ENCODE measurements at regions not wholly inside any gene's neighbourhood (a gene's known extent, or its start where the extent isn't known, plus 50 kb on each side); places are given as distances from the start of the nearest gene placed in this dataset.
"Not testable (repeated sequence)": the region's sequence is repeated elsewhere in the genome, so short reads cannot be mapped to it uniquely, and the experiment has no call there.

DNA sequence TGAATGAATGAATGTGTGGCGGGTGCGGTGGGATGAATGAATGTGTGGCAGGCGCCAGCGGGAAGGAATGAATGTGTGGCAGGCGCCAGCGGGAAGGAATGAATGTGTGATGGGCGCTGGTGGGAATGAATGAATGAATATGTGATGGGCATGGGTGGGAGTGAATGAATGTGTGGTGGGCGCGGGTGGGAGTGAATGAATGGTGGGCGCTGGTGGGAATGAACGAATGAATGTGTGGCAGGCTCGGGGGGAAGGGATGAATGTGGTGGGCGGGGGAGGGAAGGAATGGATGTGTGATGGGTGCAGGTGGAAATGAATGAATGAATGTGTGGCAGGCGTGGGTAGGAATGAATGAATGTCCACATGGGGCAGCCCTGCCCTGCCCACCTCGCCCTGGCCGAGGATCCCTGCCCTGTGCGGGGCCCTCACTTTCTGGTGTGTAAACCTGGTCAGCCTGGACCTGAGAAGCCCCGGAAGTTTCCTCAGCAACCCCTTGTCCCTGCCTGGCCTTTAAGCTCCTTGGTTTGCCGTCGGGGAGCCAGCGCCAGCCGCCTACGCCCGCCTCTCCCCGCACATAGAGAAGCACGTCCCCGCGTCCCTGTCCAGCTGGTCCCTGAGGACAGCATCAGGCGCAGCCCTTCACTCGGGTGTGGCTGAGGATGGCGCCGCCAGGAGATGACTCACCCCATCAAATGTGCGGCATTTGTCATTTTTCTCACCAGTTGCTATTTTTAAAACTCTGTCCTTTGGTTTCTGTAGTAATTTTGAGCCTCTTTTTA is 112.8 kb upstream of the LRPAP1 start:
- no peak for DNase-seq
- Mint-ChIP-seq H3K36me3 (ENCODE audit: insufficient read depth) (no peaks in the 10 kb centered on the region), H3K4me3 (no peak overlapping the region), H3K4me1 (ENCODE audit: low read depth) (no peaks in the 10 kb centered on the region), H3K9me3 (no peaks in the 10 kb centered on the region), H3K27me3 (ENCODE audit: low read depth) (peaks cover 2% of the 10 kb centered on the region)
- ATAC-seq = no peak

DNA sequence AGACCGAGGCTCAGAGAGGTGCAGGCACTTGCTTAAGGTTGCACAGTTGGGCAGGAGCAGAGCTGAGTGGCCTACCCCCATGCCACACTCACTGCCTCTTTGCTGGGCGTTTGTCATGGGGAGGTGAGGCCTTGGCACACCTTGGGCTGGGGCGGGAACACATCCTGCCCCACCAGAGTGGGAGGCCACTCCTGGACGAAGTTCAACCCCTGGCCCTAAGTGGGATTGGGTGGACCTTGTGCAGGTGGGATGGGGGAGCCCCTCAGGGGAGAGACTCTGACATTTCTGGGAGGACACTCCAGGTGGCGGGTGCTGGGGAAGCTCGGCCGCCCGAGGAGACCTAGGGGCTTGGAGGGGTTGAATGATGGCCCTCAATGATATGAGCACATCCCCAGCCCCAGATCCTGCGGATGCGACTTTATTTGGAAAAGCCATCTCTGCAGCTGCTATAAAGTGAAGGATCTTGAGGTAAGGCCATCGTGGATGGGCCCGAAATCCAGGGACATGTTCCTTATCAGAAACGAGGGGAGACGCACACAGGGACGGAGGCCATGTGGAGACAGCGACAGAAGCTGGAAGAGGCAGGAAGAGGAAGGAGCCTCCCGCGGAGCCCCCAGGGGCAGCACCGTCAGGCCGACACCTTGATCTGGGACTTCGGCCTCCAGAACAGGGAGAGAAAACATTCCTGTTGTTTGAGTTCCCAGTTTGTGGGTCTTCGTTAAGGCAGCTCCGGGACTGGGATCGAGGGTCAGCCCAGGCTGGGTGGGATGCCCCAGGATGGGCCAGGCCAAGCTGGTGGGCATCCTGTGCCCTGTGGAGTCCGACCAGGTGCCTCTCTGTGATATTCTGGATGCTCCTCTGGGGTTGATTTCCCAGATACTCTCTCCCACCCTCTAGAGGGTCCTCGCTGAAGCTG is 111.6 kb upstream of the LRPAP1 start:
- no peaks in the 10 kb centered on the region for H3K36me3 Mint-ChIP-seq (ENCODE audit: insufficient read depth)
- H3K4me1 Mint-ChIP-seq (ENCODE audit: low read depth) = no peaks in the 10 kb centered on the region
- no peak for DNase-seq
- peaks cover 2% of the 10 kb centered on the region for H3K27me3 Mint-ChIP-seq (ENCODE audit: low read depth)
- no peak for ATAC-seq
- no peaks in the 10 kb centered on the region for H3K9me3 Mint-ChIP-seq
- H3K4me3 Mint-ChIP-seq = no peak overlapping the region

DNA sequence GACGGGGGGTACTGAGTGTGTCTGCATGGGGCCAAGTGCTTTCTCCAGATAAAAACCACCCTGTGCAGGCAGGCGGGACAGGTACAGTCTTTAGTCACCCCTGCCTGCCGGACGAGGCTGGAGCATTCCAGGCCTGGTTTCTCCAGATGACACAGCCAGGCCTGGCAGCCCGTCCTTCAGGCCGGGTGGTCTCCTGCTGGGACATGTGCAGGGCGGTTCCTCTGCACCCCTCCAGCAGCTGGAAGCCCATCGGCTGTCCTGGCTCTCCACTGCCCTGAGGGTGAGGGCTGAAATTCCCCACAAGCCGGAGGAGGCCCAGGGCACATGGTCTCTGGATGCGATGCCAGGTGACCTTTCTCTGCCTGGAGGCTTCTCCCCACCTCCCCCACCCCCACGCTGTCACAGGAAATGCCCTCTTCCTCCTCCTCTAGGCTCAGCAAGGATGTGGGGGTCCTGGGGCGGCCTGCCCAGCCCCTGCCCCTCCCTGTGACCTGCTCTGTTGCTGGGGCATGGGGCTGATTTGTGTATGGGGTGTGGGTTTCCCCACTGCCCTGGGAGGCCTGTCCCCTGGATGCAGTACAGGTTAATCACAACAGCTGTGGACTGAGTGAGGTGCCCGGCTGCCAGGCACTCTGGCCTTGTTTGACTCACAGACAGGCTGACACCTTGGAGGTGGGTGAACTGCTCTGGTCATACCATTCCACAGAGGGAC is 110.7 kb upstream of the LRPAP1 start:
- H3K9me3 Mint-ChIP-seq = no peaks in the 10 kb centered on the region
- DNase-seq (no peak), ATAC-seq (no peak)
- peaks cover 2% of the 10 kb centered on the region for H3K27me3 Mint-ChIP-seq (ENCODE audit: low read depth)
- no peaks in the 10 kb centered on the region for H3K4me1 Mint-ChIP-seq (ENCODE audit: low read depth)
- H3K36me3 Mint-ChIP-seq (ENCODE audit: insufficient read depth) = no peaks in the 10 kb centered on the region
- H3K4me3 Mint-ChIP-seq = no peak overlapping the region

DNA sequence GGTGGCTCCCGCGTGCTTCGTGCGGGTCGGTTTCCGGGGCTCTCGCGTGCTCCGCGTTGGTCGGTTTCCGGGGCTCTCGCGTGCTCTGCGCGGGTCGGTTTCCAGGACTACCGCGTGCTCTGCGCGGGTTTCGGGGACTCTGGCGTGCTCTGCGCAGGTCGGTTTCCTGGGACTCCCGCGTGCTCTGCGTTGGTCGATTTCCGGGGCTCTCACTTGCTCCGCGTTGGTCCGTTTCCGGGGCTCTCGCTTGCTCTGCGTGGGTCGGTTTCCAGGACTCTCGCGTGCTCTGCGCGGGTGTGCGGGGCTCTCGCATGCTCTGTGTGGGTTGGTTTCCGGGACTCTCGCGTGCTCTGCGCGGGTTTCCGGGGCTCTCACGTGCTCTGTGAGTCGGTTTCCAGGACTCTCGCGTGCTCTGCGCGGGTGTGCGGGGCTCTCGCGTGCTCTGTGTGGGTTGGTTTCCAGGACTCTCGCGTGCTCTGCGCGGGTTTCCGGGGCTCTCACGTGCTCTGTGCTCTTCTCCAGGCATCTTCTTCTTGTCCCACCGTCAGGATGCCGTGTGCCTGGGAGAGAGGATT is 109.9 kb upstream of the LRPAP1 start:
- H3K9me3 Mint-ChIP-seq = no peaks in the 10 kb centered on the region
- H3K4me3 Mint-ChIP-seq = no peak overlapping the region
- H3K27me3 Mint-ChIP-seq (ENCODE audit: low read depth) = peaks cover 4% of the 10 kb centered on the region
- no peaks in the 10 kb centered on the region for H3K4me1 Mint-ChIP-seq (ENCODE audit: low read depth)
- H3K36me3 Mint-ChIP-seq (ENCODE audit: insufficient read depth) = no peaks in the 10 kb centered on the region
- no peak for ATAC-seq
- no peak for DNase-seq

DNA sequence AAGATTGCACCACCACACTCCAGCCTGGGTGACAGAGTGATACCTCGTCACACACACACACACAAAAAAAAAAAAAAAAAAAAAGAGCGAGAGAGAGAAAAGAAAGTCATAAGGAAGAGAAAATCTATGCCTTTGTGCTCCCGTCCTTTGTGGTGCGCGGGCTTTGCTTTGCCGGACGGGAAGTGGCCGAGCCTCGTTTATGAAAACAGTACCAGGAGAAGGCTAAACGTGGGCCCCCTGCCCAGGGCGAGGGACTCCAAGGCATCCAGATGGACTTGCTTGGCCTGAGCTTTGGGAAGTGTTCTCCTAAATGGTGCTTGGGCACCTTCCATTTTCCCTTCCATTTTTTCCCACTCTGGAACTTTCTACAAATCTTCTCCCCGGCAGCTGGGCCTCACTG is 109.3 kb upstream of the LRPAP1 start:
- no peak for DNase-seq
- H3K36me3 Mint-ChIP-seq (ENCODE audit: insufficient read depth) = no peaks in the 10 kb centered on the region

DNA sequence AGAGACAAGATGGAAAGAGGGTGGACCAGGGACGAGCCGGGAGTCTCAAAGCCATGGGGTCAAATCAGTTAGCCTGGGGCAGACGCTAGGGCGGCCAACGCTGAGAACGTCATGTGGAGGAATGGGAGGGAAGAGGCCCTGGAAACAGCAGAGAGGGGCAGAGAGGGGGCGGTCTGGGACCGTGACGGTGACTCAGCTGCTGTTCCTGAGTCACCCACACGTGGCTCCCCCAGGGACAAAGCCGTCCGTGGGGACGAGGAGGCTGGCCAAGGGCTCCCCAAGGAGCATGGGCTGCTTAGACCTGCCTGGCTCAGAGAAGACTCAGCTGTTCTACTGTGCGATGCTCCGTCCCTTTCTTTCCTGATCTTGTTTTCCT is 108.4 kb upstream of the LRPAP1 start:
- ATAC-seq = no peak
- Mint-ChIP-seq H3K4me3 (no peak overlapping the region), H3K9me3 (no peaks in the 10 kb centered on the region), H3K4me1 (ENCODE audit: low read depth) (no peaks in the 10 kb centered on the region), H3K36me3 (ENCODE audit: insufficient read depth) (no peaks in the 10 kb centered on the region), H3K27me3 (ENCODE audit: low read depth) (peaks cover 7% of the 10 kb centered on the region)
- DNase-seq = no peak

More for the DNA sequence above, 109.3 kb upstream of the LRPAP1 start:
- Mint-ChIP-seq H3K4me1 (ENCODE audit: low read depth) (no peaks in the 10 kb centered on the region), H3K4me3 (no peak overlapping the region), H3K27me3 (ENCODE audit: low read depth) (peaks cover 4% of the 10 kb centered on the region), H3K9me3 (no peaks in the 10 kb centered on the region)
- ATAC-seq = no peak

DNA sequence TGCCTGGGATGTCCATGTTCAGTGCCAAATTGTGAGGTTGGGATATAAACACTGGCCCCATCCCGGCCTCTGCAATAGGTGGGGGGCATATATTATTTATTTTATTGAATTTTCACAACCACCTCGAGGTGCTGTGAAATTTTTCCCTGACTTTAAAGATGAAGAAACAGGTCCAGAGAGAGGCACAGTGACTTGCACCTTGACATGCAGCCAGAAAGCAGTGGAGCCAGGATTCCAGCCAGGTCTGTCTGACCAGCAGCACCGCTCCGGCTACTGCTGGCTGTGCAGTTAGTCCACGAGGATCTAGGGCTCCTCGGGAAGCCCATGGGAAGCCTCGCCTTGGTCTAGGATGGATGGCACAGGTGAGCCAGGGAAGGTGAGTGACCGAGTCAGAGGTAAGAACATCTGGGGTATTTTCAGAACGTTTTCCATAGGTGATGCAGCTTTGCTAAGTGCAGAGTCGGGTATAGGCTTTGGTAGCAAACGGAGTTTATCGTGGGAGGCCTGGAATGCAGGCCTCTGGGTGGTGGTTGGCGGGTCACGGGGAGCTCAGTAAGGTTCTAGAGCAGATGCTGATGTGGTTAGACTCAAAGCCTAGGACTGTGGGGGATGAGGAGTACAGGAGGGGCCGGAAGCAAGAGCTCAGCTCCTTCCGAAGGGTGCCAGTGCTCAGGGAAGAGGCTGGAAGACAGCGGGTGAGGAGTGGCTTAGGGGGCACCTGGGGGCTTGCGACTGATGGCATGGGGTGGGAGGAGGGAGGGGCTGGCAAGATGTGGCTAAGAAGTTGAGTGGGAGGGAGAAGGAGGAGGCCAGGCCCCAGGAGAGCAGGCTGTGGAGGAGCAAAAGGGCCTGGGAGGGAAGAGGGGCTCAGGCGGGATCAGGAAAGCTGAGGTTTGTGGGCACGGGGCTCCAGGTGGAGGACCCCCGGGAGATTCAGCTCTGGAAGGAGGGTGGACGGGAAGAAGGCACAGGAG is 107.7 kb upstream of the LRPAP1 start:
- DNase-seq = no peak
- no peaks in the 10 kb centered on the region for H3K9me3 Mint-ChIP-seq
- peaks cover 7% of the 10 kb centered on the region for H3K27me3 Mint-ChIP-seq (ENCODE audit: low read depth)
- H3K4me3 Mint-ChIP-seq = no peak overlapping the region
- H3K4me1 Mint-ChIP-seq (ENCODE audit: low read depth) = no peaks in the 10 kb centered on the region
- ATAC-seq = no peak
- no peaks in the 10 kb centered on the region for H3K36me3 Mint-ChIP-seq (ENCODE audit: insufficient read depth)

DNA sequence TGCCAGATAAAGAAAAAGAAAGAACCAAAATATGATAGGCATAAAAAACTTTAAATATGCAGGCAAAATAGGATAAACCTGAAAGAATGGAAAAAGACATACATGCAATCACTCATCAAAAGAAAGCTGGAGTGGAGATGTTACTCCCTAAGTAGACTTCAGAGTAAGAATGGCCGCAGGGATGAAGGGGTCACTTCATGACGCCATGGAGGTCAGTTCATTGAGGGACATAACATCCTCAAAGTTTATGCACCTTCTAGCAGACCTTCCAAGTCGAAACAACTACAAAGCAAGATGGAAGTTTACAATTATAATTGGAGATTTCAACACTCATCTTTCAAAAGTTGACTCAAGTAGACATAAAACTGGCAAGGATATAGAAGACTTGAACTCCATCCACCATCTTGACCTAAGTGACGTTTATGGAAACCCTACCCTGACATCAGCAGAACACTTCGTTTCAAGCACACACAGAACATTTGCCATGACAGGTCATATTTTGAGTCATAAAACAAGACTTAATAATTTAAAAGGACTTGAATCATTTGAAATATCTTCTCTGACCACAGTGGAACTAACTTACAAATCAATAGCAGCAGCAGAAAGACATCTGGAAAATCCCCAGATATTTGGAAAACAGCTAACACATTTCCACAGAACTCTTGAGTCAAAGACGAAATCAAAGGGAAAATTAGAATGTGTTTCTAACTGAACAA is 106.0 kb upstream of the LRPAP1 start:
- no peaks in the 10 kb centered on the region for H3K4me1 Mint-ChIP-seq (ENCODE audit: low read depth)
- no peaks in the 10 kb centered on the region for H3K36me3 Mint-ChIP-seq (ENCODE audit: insufficient read depth)
- H3K9me3 Mint-ChIP-seq = no peaks in the 10 kb centered on the region
- H3K4me3 Mint-ChIP-seq = no peak overlapping the region
- no peak for ATAC-seq
- H3K27me3 Mint-ChIP-seq (ENCODE audit: low read depth) = peaks cover 5% of the 10 kb centered on the region
- no peak for DNase-seq

DNA sequence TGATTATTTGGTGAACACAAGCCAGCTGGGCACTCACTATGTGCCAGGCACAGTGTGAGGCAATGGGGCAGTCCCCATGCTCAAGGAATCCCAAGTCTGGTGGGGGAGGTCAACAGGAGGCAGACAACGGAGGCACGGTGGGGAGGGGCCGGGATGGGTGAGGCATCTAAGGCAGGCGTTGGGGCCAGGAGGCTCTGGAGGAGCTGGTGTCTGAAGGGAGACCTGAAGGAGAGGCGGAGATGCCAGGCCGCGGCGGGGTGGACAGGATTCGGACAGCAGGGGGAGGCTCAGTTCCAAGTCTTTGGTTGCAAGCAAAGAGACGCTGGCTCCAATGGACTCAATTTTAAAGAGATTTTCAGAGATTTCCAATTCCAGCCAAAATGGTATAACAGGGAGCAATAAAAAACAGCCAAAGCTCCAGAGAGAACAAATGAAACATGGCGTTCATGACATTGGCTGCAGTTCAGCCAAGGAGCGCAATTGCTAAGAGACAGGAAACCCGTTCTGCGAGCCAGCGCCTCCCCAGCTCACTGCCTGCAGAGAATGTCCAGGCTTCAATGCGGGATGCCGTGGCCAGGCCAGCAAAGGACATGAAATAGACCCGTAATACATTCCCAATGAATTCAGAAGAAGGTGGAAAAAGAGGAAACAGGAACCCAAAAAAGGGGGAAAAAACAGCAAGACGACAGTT is 105.2 kb upstream of the LRPAP1 start:
- no peak for ATAC-seq
- DNase-seq = no peak
- H3K9me3 Mint-ChIP-seq = no peaks in the 10 kb centered on the region
- H3K36me3 Mint-ChIP-seq (ENCODE audit: insufficient read depth) = no peaks in the 10 kb centered on the region
- no peaks in the 10 kb centered on the region for H3K4me1 Mint-ChIP-seq (ENCODE audit: low read depth)
- peaks cover 6% of the 10 kb centered on the region for H3K27me3 Mint-ChIP-seq (ENCODE audit: low read depth)
- no peak overlapping the region for H3K4me3 Mint-ChIP-seq

DNA sequence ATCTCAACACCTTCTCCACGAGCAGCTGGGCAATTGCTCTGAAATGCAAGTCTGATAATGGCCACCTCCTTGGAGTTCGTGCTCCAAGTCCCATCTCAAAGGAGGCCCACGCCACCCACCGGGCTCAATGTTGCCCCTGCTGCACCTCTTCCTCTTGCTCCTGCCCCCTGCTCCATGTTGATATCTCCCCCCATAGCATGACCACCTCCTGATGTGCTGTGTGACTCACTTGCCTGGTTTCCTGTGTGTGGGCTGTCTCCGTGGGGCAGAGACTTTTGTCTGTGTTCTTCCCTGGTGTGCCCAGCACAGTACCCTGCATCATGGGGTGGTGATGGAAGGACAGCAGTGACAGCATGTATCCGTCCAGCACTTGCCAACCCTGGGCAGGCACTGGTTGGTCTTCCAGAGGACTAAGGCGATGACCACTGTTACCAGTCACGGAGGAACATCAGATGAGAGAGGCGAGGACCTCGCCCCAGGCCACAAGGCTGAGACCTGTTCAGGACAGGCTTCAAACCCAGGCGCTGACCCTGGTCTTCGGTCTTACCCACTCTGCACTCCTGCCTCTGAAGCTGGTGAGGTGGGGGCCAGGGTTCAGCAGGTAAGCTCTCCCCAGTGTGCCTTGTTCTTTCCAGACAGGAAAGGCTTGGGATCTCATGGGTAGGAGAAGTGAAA is 104.6 kb upstream of the LRPAP1 start:
- H3K4me1 Mint-ChIP-seq (ENCODE audit: low read depth) = no peaks in the 10 kb centered on the region
- H3K27me3 Mint-ChIP-seq (ENCODE audit: low read depth) = peaks cover 9% of the 10 kb centered on the region
- H3K4me3 Mint-ChIP-seq = no peak overlapping the region
- no peaks in the 10 kb centered on the region for H3K36me3 Mint-ChIP-seq (ENCODE audit: insufficient read depth)
- no peak for DNase-seq
- ATAC-seq = no peak
- H3K9me3 Mint-ChIP-seq = no peaks in the 10 kb centered on the region

DNA sequence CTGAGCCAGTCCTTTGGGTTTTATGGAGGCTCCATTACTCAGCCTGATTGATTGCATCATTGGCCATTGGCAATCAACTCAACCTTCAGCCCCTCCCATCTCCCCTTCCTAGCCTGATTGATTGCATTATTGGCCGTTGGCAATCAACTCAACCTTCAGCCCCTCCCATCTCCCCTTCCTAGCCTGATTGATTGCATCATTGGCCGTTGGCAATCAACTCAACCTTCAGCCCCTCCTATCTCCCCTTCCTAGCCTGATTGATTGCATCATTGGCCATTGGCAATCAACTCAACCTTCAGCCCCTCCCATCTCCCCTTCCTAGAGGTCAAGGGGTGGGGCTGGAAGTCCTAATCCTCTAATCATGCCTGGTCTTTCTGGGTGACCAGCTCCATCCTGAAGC is 103.8 kb upstream of the LRPAP1 start:
- not testable (repeated sequence) for DNase-seq; ATAC-seq; H3K27me3 Mint-ChIP-seq (ENCODE audit: low read depth); H3K36me3 Mint-ChIP-seq (ENCODE audit: insufficient read depth); H3K9me3 Mint-ChIP-seq; H3K4me3 Mint-ChIP-seq; H3K4me1 Mint-ChIP-seq (ENCODE audit: low read depth)

All from activated T-cell treated with anti-CD3 and anti-CD28 coated beads, Interleukin-2, amount 50 U/mL, for 4 hours (primary cell).